Glomerular visceral epithelial cell (primary cell): ENCODE measurements at regions not wholly inside any gene's neighbourhood (a gene's known extent, or its start where the extent isn't known, plus 50 kb on each side); places are given as distances from the start of the nearest gene placed in this dataset.
A peak's percentile ranks its signal among the peaks of the same experiment; 100 is the strongest.
"Not testable (repeated sequence)": the region's sequence is repeated elsewhere in the genome, so short reads cannot be mapped to it uniquely, and the experiment has no call there.

Experiments used
- DNase-seq: peaks from one replicate; pipeline ENCODE4 v3.0.0-alpha.2; 2016; ENCODE audit errors: extremely low spot score

- DNase-seq = no peak
These were observed 96.1 kb upstream of the GRIP1 start for GRCh38 chr12:66774929-66775328.

GRCh38 chr12:66775871-66776270 is 97.0 kb upstream of the GRIP1 start:
- no peak for DNase-seq

GRCh38 chr12:66776974-66777373 is 98.1 kb upstream of the GRIP1 start:
- DNase-seq = no peak

- DNase-seq = no peak
These were observed 100.6 kb upstream of the GRIP1 start for GRCh38 chr12:66779466-66779865.

- DNase-seq = no peak
These were observed 107.8 kb upstream of the GRIP1 start for GRCh38 chr12:66786531-66787308.

- no peak for DNase-seq
These were observed 120.7 kb upstream of the GRIP1 start for GRCh38 chr12:66799551-66799950.

- no peak for DNase-seq
These were observed 121.2 kb upstream of the GRIP1 start for GRCh38 chr12:66800046-66800445.

GRCh38 chr12:66803930-66804329 is 125.1 kb upstream of the GRIP1 start:
- DNase-seq = peak; percentile 1

GRCh38 chr12:66804563-66804974 is 125.7 kb upstream of the GRIP1 start:
- no peak for DNase-seq

GRCh38 chr12:66808606-66809005 is 129.7 kb upstream of the GRIP1 start:
- no peak for DNase-seq

- peak; percentile 30 for DNase-seq
These were observed 134.4 kb upstream of the GRIP1 start for GRCh38 chr12:66813137-66813892.

GRCh38 chr12:66819587-66819986 is 140.7 kb upstream of the GRIP1 start:
- DNase-seq = no peak

GRCh38 chr12:66822961-66823360 is 144.1 kb upstream of the GRIP1 start:
- DNase-seq = no peak

GRCh38 chr12:66823857-66824570 is 145.1 kb upstream of the GRIP1 start:
- DNase-seq = peak; percentile 21

- not testable (repeated sequence) for DNase-seq
These were observed 147.0 kb upstream of the GRIP1 start for GRCh38 chr12:66825921-66826320.

GRCh38 chr12:66829660-66830325 is 150.9 kb upstream of the GRIP1 start:
- DNase-seq = no peak

GRCh38 chr12:66831495-66831894 is 152.6 kb upstream of the GRIP1 start:
- DNase-seq = no peak

- DNase-seq = no peak
These were observed 154.1 kb upstream of the GRIP1 start for GRCh38 chr12:66832997-66833396.

GRCh38 chr12:66836623-66837310 is 157.9 kb upstream of the GRIP1 start:
- no peak for DNase-seq

GRCh38 chr12:66837311-66837627 is 158.4 kb upstream of the GRIP1 start:
- no peak for DNase-seq

GRCh38 chr12:66838366-66838765 is 159.5 kb upstream of the GRIP1 start:
- DNase-seq = no peak

GRCh38 chr12:66848967-66849366 is 170.1 kb upstream of the GRIP1 start:
- DNase-seq = no peak
